ENCODE measurements at regions not wholly inside any gene's neighbourhood (a gene's known extent, or its start where the extent isn't known, plus 50 kb on each side); places are given as distances from the start of the nearest gene placed in this dataset.
"Not testable (repeated sequence)": the region's sequence is repeated elsewhere in the genome, so short reads cannot be mapped to it uniquely, and the experiment has no call there.

DNA sequence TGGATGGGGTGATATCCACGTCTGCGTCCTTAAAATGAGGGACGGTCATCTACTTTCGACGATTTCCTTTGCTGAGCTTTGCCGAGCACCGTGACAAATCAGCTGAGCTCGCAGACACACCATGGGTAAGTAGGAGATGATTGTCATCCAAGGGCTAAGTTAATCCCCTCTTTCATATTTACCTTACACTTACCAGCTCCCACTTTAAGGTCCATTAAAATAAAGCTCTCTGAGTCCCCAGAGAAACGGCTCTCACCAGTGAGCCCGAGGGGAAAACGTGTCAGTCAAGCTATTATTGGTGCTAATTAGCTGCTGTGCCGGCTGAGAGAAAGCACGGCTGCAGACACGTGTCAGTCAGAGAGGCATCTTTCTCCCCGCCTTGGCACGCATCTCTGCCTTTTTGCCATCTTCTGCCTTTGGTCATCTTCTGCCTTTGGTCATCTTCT lies 72.2 kb downstream of the CRLF2 start:
- intact Hi-C loops (cut with DNase I; ENCODE audit: low total_unique reads), result no loop called here
- DNase-seq (ENCODE audit: low spot score in 2 of 2), result peak in 1 of 2 donors; percentile 42

DNA sequence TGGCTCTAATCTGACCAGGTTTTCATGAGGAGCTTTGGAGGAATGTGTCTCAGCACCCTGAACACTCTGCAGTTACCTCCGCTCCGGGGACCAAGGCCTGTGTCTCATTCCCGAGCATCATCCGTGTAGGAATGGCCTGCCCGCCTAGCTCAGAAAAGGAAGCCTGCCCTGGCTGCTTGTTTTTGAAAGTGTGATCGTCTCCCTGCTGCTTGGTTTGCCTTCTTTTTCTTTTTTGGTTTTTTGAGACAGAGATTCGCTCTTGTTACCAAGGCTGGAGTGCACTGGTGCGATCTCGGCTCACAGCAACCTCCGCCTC lies 73.3 kb downstream of the CRLF2 start:
- Histone ChIP-seq H3K9me3 (peaks cover 0 to 3% of the 10 kb centered on the region in 2 donors), H3K27ac (no peak overlapping the region), H3K4me3 (no peak overlapping the region), H3K27me3 (peaks cover 0 to 10% of the 10 kb centered on the region in 2 donors), H3K36me3 (no peaks in the 10 kb centered on the region), H3K4me1 (no peaks in the 10 kb centered on the region)
- peak in 1 of 2 donors; percentile 46 for DNase-seq (ENCODE audit: low spot score in 2 of 2)
- intact Hi-C loops (cut with DNase I; ENCODE audit: low total_unique reads), result no loop called here
- TF ChIP-seq, protein P1, sequence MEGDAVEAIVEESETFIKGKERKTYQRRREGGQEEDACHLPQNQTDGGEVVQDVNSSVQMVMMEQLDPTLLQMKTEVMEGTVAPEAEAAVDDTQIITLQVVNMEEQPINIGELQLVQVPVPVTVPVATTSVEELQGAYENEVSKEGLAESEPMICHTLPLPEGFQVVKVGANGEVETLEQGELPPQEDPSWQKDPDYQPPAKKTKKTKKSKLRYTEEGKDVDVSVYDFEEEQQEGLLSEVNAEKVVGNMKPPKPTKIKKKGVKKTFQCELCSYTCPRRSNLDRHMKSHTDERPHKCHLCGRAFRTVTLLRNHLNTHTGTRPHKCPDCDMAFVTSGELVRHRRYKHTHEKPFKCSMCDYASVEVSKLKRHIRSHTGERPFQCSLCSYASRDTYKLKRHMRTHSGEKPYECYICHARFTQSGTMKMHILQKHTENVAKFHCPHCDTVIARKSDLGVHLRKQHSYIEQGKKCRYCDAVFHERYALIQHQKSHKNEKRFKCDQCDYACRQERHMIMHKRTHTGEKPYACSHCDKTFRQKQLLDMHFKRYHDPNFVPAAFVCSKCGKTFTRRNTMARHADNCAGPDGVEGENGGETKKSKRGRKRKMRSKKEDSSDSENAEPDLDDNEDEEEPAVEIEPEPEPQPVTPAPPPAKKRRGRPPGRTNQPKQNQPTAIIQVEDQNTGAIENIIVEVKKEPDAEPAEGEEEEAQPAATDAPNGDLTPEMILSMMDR (IDR thresholded peaks at IDR 0.05), result no peak
- TF ChIP-seq POLR2AphosphoS5 (IDR thresholded peaks at IDR 0.05) (no peak), POLR2A (IDR thresholded peaks at IDR 0.05) (no peak)

More for the DNA sequence above, 72.2 kb downstream of the CRLF2 start:
- no peaks in the 10 kb centered on the region for H3K4me1 ChIP-seq
- no peak overlapping the region for H3K27ac ChIP-seq
- peaks cover 0 to under 1% of the 10 kb centered on the region in 2 donors for H3K9me3 ChIP-seq
- TF ChIP-seq POLR2AphosphoS5 (IDR thresholded peaks at IDR 0.05), result no peak
- TF ChIP-seq, protein P1 (IDR thresholded peaks at IDR 0.05), result no peak
- TF ChIP-seq POLR2A (IDR thresholded peaks at IDR 0.05), result no peak
- H3K36me3 ChIP-seq, result no peaks in the 10 kb centered on the region
- peaks cover 0 to 10% of the 10 kb centered on the region in 2 donors for H3K27me3 ChIP-seq
- no peak overlapping the region for H3K4me3 ChIP-seq

DNA sequence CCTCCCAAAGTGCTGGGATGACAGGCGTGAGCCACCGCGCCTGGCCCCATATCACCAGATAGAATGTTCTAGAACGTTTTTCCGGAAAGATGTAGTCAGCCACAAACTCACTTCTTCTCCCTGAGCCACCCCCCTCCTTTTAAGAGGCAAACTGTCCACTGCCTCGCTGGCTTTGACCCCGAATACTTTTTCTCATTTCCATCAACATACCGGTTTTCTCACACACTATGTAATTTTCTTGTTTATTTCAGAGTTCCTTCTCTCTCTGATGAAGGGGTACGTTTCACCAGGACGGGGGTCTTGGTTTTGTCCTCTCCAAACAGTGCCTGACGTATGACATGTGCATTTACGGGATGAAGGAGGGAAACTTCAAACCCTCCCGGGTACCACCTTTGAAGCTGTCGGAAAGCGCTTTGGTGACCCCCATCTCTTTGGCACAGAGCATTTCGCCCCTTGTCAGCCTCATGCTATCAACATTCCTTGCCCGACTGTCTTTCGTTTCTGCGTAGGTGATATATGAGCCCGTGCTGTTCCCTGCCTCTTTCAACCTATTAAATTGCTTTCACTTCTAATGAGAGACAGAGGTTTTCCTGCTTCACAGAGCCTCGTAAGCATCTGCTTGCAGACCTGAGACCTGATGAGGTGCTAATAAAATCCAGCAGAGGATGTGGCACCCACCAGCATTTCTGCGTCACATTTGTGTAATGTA lies 73.8 kb downstream of the CRLF2 start:
- Histone ChIP-seq H3K4me1 (no peaks in the 10 kb centered on the region), H3K27ac (no peak overlapping the region), H3K4me3 (no peak overlapping the region), H3K36me3 (no peaks in the 10 kb centered on the region), H3K9me3 (peaks cover 0 to 3% of the 10 kb centered on the region in 2 donors), H3K27me3 (peaks cover 0 to 10% of the 10 kb centered on the region in 2 donors)
- TF ChIP-seq POLR2AphosphoS5 (IDR thresholded peaks at IDR 0.05) (no peak), POLR2A (IDR thresholded peaks at IDR 0.05) (no peak)
- TF ChIP-seq, protein P1 (IDR thresholded peaks at IDR 0.05), result no peak
- DNase-seq (ENCODE audit: low spot score in 2 of 2), result no peak
- intact Hi-C loops (cut with DNase I; ENCODE audit: low total_unique reads), result no loop called here

DNA sequence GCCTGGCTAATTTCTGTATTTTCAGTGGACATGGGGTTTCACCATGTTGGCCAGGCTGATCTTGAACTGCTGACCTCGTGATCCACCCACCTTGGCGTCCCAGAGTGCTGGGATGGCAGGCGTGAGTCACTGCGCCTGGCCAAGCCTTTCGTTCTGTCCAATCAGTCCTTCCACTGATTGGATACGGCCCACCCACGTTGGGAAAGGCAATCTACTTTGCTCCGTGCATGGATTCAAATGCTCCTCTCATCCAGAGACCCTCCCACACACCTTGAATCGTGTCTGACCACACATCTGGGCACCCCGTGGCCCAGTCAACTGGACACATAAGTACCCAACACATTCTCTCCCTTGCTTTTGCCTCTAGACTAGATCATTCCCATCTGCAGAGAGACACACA lies 74.9 kb downstream of the CRLF2 start:
- H3K9me3 ChIP-seq, result peaks cover 0 to 3% of the 10 kb centered on the region in 2 donors
- intact Hi-C loops (cut with DNase I; ENCODE audit: low total_unique reads), result no loop called here
- H3K27me3 ChIP-seq, result peaks cover 0 to 10% of the 10 kb centered on the region in 2 donors
- no peaks in the 10 kb centered on the region for H3K36me3 ChIP-seq
- peak in 1 of 2 donors; percentile 30 for DNase-seq (ENCODE audit: low spot score in 2 of 2)
- no peak overlapping the region for H3K4me3 ChIP-seq
- H3K4me1 ChIP-seq, result no peaks in the 10 kb centered on the region
- no peak overlapping the region for H3K27ac ChIP-seq
- TF ChIP-seq POLR2A (IDR thresholded peaks at IDR 0.05), result no peak
- TF ChIP-seq, protein P1 (IDR thresholded peaks at IDR 0.05), result no peak
- no peak for TF ChIP-seq POLR2AphosphoS5 (IDR thresholded peaks at IDR 0.05)

DNA sequence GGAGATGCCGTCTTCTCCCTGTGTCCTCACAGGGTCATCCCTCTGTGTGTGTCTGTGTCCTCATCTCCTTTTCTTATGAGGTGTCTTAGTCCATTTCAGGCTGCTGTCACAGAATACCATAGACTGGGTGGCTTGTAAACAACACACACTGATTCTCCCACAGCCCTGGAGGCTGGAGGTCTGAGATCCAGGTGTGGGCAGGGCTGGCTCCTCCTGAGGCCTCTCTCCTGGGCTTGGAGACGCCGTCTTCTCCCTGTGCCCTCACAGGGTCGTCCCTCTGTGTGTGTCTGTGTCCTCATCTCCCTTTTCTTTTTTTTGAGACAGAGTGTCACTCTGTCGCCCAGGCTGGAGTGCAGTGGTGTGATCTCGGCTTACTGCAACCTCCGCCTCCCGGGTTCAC lies 75.9 kb downstream of the CRLF2 start:
- H3K4me3 ChIP-seq; H3K9me3 ChIP-seq; intact Hi-C loops (cut with DNase I; ENCODE audit: low total_unique reads); H3K36me3 ChIP-seq; H3K27ac ChIP-seq; H3K4me1 ChIP-seq; H3K27me3 ChIP-seq: not testable (repeated sequence)
- peak in 1 of 2 donors; percentile 30 for DNase-seq (ENCODE audit: low spot score in 2 of 2)

Data from breast epithelium (tissue), 4 donors.